ENCODE measurements at regions not wholly inside any gene's neighbourhood (a gene's known extent, or its start where the extent isn't known, plus 50 kb on each side); places are given as distances from the start of the nearest gene placed in this dataset.

GRCh38 chr12:78684419-78684818 is 180.2 kb upstream of the SYT1 start:
- TF ChIP-seq CTCF (IDR thresholded peaks at IDR 0.05) (no peak), EZH2 (IDR thresholded peaks at IDR 0.05) (no peak), EZH2phosphoT487 (IDR thresholded peaks at IDR 0.05) (no peak)

Measured in neural progenitor cell (in vitro differentiated cells).